ENCODE measurements at regions not wholly inside any gene's neighbourhood (a gene's known extent, or its start where the extent isn't known, plus 50 kb on each side); places are given as distances from the start of the nearest gene placed in this dataset.

- dilution Hi-C loops (cut with MboI; ENCODE audit: extremely low pct_ligation_motif_present, low sequenced_read_pairs): no loop called here
- TF ChIP-seq, protein P1, sequence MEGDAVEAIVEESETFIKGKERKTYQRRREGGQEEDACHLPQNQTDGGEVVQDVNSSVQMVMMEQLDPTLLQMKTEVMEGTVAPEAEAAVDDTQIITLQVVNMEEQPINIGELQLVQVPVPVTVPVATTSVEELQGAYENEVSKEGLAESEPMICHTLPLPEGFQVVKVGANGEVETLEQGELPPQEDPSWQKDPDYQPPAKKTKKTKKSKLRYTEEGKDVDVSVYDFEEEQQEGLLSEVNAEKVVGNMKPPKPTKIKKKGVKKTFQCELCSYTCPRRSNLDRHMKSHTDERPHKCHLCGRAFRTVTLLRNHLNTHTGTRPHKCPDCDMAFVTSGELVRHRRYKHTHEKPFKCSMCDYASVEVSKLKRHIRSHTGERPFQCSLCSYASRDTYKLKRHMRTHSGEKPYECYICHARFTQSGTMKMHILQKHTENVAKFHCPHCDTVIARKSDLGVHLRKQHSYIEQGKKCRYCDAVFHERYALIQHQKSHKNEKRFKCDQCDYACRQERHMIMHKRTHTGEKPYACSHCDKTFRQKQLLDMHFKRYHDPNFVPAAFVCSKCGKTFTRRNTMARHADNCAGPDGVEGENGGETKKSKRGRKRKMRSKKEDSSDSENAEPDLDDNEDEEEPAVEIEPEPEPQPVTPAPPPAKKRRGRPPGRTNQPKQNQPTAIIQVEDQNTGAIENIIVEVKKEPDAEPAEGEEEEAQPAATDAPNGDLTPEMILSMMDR (optimal IDR thresholded peaks at IDR 0.05 in 1 of 3, IDR thresholded peaks at IDR 0.05 in 1 of 3, conservative IDR thresholded peaks at IDR 0.05 in 1 of 3; ENCODE audit: extremely low read depth in 1 of 3, insufficient read depth in 2 of 3, low read length in 3 of 3): no peak
- no peak for TF ChIP-seq EZH2 (IDR thresholded peaks at IDR 0.05; ENCODE audit: low read length)
- no peak overlapping the region for H3K4me3 ChIP-seq (ENCODE audit: control insufficient read depth in 2 of 3, extremely low read depth in 1 of 3, insufficient read depth in 2 of 3, low read depth in 1 of 3, low read length in 3 of 3)
- no peaks in the 10 kb centered on the region for H3K9me3 ChIP-seq (ENCODE audit: control insufficient read depth, low read depth, low read length)
- H2AFZ ChIP-seq (ENCODE audit: control insufficient read depth, low read length): no peak overlapping the region
- FAIRE-seq (no peak), DNase-seq (ENCODE audit: low read depth, low spot score) (no peak)
- H3K4me1 ChIP-seq (ENCODE audit: control insufficient read depth, extremely low read depth, insufficient read depth, low read length): no peaks in the 10 kb centered on the region
- H3K4me2 ChIP-seq (ENCODE audit: control insufficient read depth, extremely low read depth, insufficient read depth, low read depth, low read length): no peak overlapping the region
- H3K27me3 ChIP-seq (ENCODE audit: control insufficient read depth, extremely low read depth, insufficient read depth, low read length): peaks cover 3% of the 10 kb centered on the region
- H4K20me1 ChIP-seq (ENCODE audit: control insufficient read depth, extremely low read depth, insufficient read depth, low read length): no peaks in the 10 kb centered on the region
- H3K27ac ChIP-seq (ENCODE audit: control insufficient read depth, insufficient read depth, low read length): no peak overlapping the region
- H3K79me2 ChIP-seq (ENCODE audit: control insufficient read depth, insufficient read depth, low read length): no peaks in the 10 kb centered on the region
- H3K9ac ChIP-seq (ENCODE audit: control insufficient read depth, extremely low read depth, insufficient read depth, low read length): no peak overlapping the region
- H3K9me1 ChIP-seq (ENCODE audit: control insufficient read depth, extremely low read depth, insufficient read depth, low read length): no peaks in the 10 kb centered on the region
- no peaks in the 10 kb centered on the region for H3K36me3 ChIP-seq (ENCODE audit: control insufficient read depth in 2 of 2, extremely low read depth in 1 of 2, insufficient read depth in 2 of 2, low read length in 2 of 2)
Observed at GRCh38 chr17:65472666-65473309, 88.7 kb downstream of the AXIN2 start.

- H3K9me1 ChIP-seq (ENCODE audit: control insufficient read depth, extremely low read depth, insufficient read depth, low read length): no peaks in the 10 kb centered on the region
- DNase-seq (ENCODE audit: low read depth, low spot score) (no peak), FAIRE-seq (no peak)
- no peak overlapping the region for H3K4me3 ChIP-seq (ENCODE audit: control insufficient read depth in 2 of 3, extremely low read depth in 1 of 3, insufficient read depth in 2 of 3, low read depth in 1 of 3, low read length in 3 of 3)
- H3K9me3 ChIP-seq (ENCODE audit: control insufficient read depth, low read depth, low read length): no peaks in the 10 kb centered on the region
- H3K79me2 ChIP-seq (ENCODE audit: control insufficient read depth, insufficient read depth, low read length): no peaks in the 10 kb centered on the region
- H3K27ac ChIP-seq (ENCODE audit: control insufficient read depth, insufficient read depth, low read length): no peak overlapping the region
- no peak for TF ChIP-seq EZH2 (IDR thresholded peaks at IDR 0.05; ENCODE audit: low read length)
- TF ChIP-seq, protein P1 (optimal IDR thresholded peaks at IDR 0.05 in 1 of 3, IDR thresholded peaks at IDR 0.05 in 1 of 3, conservative IDR thresholded peaks at IDR 0.05 in 1 of 3; ENCODE audit: extremely low read depth in 1 of 3, insufficient read depth in 2 of 3, low read length in 3 of 3): no peak
- dilution Hi-C loops (cut with MboI; ENCODE audit: extremely low pct_ligation_motif_present, low sequenced_read_pairs): no loop called here
- H2AFZ ChIP-seq (ENCODE audit: control insufficient read depth, low read length): no peak overlapping the region
- no peaks in the 10 kb centered on the region for H3K4me1 ChIP-seq (ENCODE audit: control insufficient read depth, extremely low read depth, insufficient read depth, low read length)
- no peaks in the 10 kb centered on the region for H3K36me3 ChIP-seq (ENCODE audit: control insufficient read depth in 2 of 2, extremely low read depth in 1 of 2, insufficient read depth in 2 of 2, low read length in 2 of 2)
- H3K27me3 ChIP-seq (ENCODE audit: control insufficient read depth, extremely low read depth, insufficient read depth, low read length): peaks cover 3% of the 10 kb centered on the region
- H3K4me2 ChIP-seq (ENCODE audit: control insufficient read depth, extremely low read depth, insufficient read depth, low read depth, low read length): no peak overlapping the region
- H4K20me1 ChIP-seq (ENCODE audit: control insufficient read depth, extremely low read depth, insufficient read depth, low read length): no peaks in the 10 kb centered on the region
- H3K9ac ChIP-seq (ENCODE audit: control insufficient read depth, extremely low read depth, insufficient read depth, low read length): no peak overlapping the region
Observed at GRCh38 chr17:65470783-65471182, 90.7 kb downstream of the AXIN2 start.
